Smooth muscle cell (in vitro differentiated cells): ENCODE measurements at regions not wholly inside any gene's neighbourhood (a gene's known extent, or its start where the extent isn't known, plus 50 kb on each side); places are given as distances from the start of the nearest gene placed in this dataset.

ENCODE experiments used
- DNase-seq: peaks from one replicate; lab custom pipeline; 2025; ENCODE audit not compliant: unreplicated experiment; lab: John Stamatoyannopoulos, UW
- H2AFZ ChIP-seq: fragments of 200-600 bp; sonication (generic); 2 replicates; pipeline ENCODE4 v1.6.0; 2016; ENCODE audit warnings: antibody characterized with exemption, low read depth, mild to moderate bottlenecking
- H3F3A ChIP-seq: fragments of 200-600 bp; sonication (generic); 2 replicates; pipeline ENCODE4 v1.6.0; 2017; ENCODE audit warnings: antibody characterized with exemption, low read depth
- H3K27ac ChIP-seq: fragments of 200-600 bp; sonication (generic); 2 replicates; pipeline ENCODE4 v1.5.1; 2016; ENCODE audit warnings: low read depth, mild to moderate bottlenecking
- H3K27me3 ChIP-seq: fragments of 200-600 bp; sonication (generic); 2 replicates; pipeline ENCODE4 v1.6.1; 2016; ENCODE audit warnings: low read depth, mild to moderate bottlenecking
- H3K36me3 ChIP-seq: fragments of 200-600 bp; sonication (generic); 2 replicates; pipeline ENCODE4 v1.5.1; 2016; ENCODE audit warnings: low read depth
- H3K4me1 ChIP-seq: fragments of 200-600 bp; sonication (generic); 2 replicates; pipeline ENCODE4 v1.5.1; 2016; ENCODE audit warnings: low read depth
- H3K4me2 ChIP-seq: fragments of 200-600 bp; sonication (generic); 2 replicates; pipeline ENCODE4 v1.6.0; 2016; ENCODE audit warnings: mild to moderate bottlenecking
- H3K4me3 ChIP-seq: fragments of 200-600 bp; sonication (generic); 2 replicates; pipeline ENCODE4 v1.5.1; 2016; ENCODE audit warnings: mild to moderate bottlenecking
- H3K79me2 ChIP-seq: fragments of 200-600 bp; sonication (generic); 2 replicates; pipeline ENCODE4 v1.6.0; 2016; ENCODE audit warnings: low read depth, mild to moderate bottlenecking
- H3K9ac ChIP-seq: fragments of 200-600 bp; sonication (generic); 2 replicates; pipeline ENCODE4 v1.6.0; 2016; ENCODE audit warnings: low read depth
- H3K9me3 ChIP-seq: fragments of 200-600 bp; sonication (generic); replicated peaks from 2 replicates; pipeline ENCODE4 v1.5.1; 2016; ENCODE audit warnings: low read depth
- H4K20me1 ChIP-seq: fragments of 200-600 bp; sonication (generic); 2 replicates; pipeline ENCODE4 v1.6.0; 2016; ENCODE audit warnings: low read depth
- WGBS: methylation state at CpG from one replicate; pipeline ENCODE4 v1.1.7; 2016; ENCODE audit warnings: low lambda C conversion rate; 5-methylcytosine and 5-hydroxymethylcytosine counted together
- TF ChIP-seq, protein P1 (sequence below): fragments of 200-600 bp; sonication (generic); IDR thresholded peaks from 2 replicates; pipeline ENCODE4 v1.5.1; 2017; ENCODE audit warnings: borderline replicate concordance, mild to moderate bottlenecking, antibody characterized with exemption; ENCODE audit not compliant: insufficient read depth, poor library complexity, severe bottlenecking

DNA sequence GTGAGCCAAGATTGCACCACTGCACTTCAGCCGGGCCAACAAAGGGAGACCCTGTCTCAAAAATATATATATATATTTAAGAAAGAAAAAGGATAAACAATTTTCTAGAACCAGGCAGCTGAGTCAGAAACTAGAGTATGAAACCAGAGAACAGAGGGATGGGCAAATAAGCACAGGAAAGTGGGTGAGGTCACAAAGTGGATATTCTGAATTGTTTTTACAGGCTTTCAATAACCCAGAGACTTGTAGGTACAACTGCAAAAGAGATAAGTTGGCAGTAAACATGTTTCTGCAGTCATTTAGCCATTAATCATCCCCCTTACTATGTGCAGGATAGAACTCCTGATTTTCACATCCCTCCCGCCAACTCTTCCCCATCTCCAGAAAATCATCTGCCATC lies 94.2 kb downstream of the BTG1 start:
- no peaks in the 10 kb centered on the region for H3K36me3 ChIP-seq
- no peaks in the 10 kb centered on the region for H4K20me1 ChIP-seq
- H3K9me3 ChIP-seq = no peaks in the 10 kb centered on the region
- no peak overlapping the region for H3K27ac ChIP-seq
- H3K79me2 ChIP-seq = no peaks in the 10 kb centered on the region
- no peak for DNase-seq
- no peak overlapping the region for H2AFZ ChIP-seq
- 73% methylated on average over 2 of the region's 2 CpGs for WGBS
- H3K4me2 ChIP-seq = no peak overlapping the region
- no peaks in the 10 kb centered on the region for H3F3A ChIP-seq
- TF ChIP-seq, protein P1, sequence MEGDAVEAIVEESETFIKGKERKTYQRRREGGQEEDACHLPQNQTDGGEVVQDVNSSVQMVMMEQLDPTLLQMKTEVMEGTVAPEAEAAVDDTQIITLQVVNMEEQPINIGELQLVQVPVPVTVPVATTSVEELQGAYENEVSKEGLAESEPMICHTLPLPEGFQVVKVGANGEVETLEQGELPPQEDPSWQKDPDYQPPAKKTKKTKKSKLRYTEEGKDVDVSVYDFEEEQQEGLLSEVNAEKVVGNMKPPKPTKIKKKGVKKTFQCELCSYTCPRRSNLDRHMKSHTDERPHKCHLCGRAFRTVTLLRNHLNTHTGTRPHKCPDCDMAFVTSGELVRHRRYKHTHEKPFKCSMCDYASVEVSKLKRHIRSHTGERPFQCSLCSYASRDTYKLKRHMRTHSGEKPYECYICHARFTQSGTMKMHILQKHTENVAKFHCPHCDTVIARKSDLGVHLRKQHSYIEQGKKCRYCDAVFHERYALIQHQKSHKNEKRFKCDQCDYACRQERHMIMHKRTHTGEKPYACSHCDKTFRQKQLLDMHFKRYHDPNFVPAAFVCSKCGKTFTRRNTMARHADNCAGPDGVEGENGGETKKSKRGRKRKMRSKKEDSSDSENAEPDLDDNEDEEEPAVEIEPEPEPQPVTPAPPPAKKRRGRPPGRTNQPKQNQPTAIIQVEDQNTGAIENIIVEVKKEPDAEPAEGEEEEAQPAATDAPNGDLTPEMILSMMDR = no peak
- H3K27me3 ChIP-seq = no peaks in the 10 kb centered on the region
- H3K9ac ChIP-seq = no peak overlapping the region
- no peaks in the 10 kb centered on the region for H3K4me1 ChIP-seq
- H3K4me3 ChIP-seq = no peak overlapping the region

DNA sequence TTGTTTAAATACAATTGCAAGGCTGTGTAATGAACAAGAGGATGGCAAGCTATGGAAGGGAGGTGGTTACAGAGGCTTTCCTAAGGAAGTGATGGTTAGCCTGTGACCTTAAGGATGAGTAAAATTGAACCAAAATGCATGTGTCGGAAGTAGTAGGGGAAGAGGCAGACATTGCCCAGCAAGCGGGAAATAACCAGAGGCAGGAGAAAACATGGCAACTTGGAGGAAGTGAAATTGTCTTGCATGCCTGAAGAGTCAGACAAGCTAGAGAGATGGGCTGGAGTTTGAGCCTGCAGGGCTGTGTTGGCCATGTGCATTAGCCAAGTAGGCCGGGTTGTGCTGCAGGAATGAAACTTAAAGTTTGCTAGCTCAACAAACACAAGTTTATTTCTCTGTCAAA lies 96.2 kb downstream of the BTG1 start:
- Histone ChIP-seq H3K4me2 (no peak overlapping the region), H3K27ac (no peak overlapping the region), H3K9ac (no peak overlapping the region), H3K79me2 (no peaks in the 10 kb centered on the region), H3F3A (no peaks in the 10 kb centered on the region), H3K4me3 (no peak overlapping the region), H3K27me3 (no peaks in the 10 kb centered on the region), H3K4me1 (no peaks in the 10 kb centered on the region), H3K36me3 (no peaks in the 10 kb centered on the region), H2AFZ (no peak overlapping the region), H4K20me1 (no peaks in the 10 kb centered on the region), H3K9me3 (no peaks in the 10 kb centered on the region)
- TF ChIP-seq, protein P1 = no peak
- WGBS = 92% methylated on average over 3 of the region's 3 CpGs
- no peak for DNase-seq

DNA sequence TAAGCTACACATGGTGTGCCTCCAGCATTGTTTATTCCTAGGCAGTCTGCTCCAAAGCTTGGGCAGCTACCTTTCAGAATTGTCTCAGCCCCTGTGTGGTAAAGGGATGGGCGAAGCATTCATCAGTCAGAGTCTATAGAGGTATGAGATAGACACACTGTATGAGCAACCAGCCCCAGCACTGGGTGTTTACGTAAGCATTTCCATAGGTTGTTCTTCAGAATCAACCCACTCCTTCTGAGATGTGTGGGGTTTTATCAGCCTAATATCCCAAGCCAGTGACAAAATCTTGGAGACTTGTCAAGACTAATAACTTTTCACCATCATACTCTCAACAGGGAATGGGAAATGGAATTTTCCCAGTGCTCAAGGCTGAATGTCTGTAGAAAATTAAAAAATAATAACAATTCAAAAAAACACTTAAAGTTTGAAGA lies 98.2 kb downstream of the BTG1 start:
- WGBS = 70% methylated on average over 2 of the region's 2 CpGs
- TF ChIP-seq, protein P1 = no peak
- no peak for DNase-seq
- no peaks in the 10 kb centered on the region for H4K20me1 ChIP-seq
- no peak overlapping the region for H3K4me2 ChIP-seq
- H3K27ac ChIP-seq = no peak overlapping the region
- no peaks in the 10 kb centered on the region for H3K4me1 ChIP-seq
- H3K36me3 ChIP-seq = no peaks in the 10 kb centered on the region
- H2AFZ ChIP-seq = no peak overlapping the region
- no peaks in the 10 kb centered on the region for H3K9me3 ChIP-seq
- no peaks in the 10 kb centered on the region for H3F3A ChIP-seq
- no peaks in the 10 kb centered on the region for H3K79me2 ChIP-seq
- no peak overlapping the region for H3K9ac ChIP-seq
- no peaks in the 10 kb centered on the region for H3K27me3 ChIP-seq
- H3K4me3 ChIP-seq = no peak overlapping the region

DNA sequence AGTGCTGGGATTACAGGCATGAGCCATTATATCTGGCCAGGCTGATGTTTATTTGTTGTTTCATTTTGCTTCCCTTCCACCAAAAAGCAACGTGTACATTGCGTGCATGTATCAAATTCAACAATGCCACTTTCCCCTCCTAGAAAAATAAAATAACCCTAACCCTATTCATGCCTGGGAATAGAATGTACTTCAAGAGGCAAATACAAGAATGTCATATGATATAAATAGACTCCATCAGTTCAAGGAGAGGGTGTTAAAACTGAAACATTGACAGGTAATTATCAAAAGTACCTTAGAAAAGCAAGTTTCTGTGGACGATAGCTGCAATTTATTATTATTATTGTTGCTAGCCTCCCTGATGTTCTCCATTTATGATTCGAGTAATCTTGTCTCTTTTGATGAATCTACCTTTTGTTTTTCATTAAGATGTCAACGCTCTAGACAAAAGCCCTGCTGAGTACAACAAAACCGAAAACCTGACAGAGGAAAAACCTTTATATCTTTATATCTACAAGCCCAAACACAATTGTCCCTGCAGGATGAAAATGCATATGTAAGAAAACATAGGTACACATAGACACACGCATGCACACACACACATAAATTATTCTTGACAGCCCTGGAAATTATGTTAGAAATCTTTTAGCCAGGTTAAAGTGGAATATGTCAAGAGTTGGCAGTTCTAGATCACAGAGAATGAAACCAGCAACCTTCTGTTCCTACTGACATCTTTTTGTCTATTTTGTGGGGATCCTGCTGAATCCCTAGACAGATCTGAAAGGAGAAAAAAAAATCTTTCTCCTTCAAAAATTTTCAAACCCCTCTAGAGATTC lies 98.9 kb downstream of the BTG1 start:
- no peak overlapping the region for H2AFZ ChIP-seq
- H3K4me3 ChIP-seq = no peak overlapping the region
- TF ChIP-seq, protein P1 = no peak

More for the DNA sequence above, 98.9 kb downstream of the BTG1 start:
- Histone ChIP-seq H3K4me2 (no peak overlapping the region), H3K79me2 (no peaks in the 10 kb centered on the region), H3K36me3 (no peaks in the 10 kb centered on the region), H3K27me3 (no peaks in the 10 kb centered on the region), H3K9ac (no peak overlapping the region), H3K9me3 (no peaks in the 10 kb centered on the region), H3K27ac (no peak overlapping the region), H3F3A (no peaks in the 10 kb centered on the region), H3K4me1 (no peaks in the 10 kb centered on the region), H4K20me1 (no peaks in the 10 kb centered on the region)
- DNase-seq = no peak
- WGBS = 84% methylated on average over 7 of the region's 7 CpGs
